ENCODE measurements at regions not wholly inside any gene's neighbourhood (a gene's known extent, or its start where the extent isn't known, plus 50 kb on each side); places are given as distances from the start of the nearest gene placed in this dataset.

GRCh38 chr13:85535316-85536084 is 263.7 kb downstream of the SLITRK6 start:
- no peak for DNase-seq

- DNase-seq = no peak
These were observed 265.3 kb downstream of the SLITRK6 start for GRCh38 chr13:85533911-85534310.

DNA sequence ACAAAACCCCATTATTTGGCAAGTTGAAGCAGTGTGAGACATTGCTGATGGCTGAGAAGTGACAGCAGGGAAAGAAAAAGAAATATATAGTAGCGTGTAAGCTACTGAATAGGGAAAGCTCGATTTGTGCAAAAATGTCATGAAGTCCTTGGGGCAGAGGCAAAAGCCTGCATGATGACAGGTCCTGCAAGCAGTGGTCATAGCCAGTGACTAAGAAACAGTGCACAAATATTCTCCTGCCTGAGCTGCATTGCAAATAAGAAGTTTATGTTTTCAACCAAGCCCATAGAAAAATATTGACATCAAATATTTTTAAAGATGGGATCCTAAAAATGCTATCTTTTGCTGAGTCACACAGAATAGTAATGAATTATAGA is 270.0 kb downstream of the SLITRK6 start:
- no peak for DNase-seq

DNA sequence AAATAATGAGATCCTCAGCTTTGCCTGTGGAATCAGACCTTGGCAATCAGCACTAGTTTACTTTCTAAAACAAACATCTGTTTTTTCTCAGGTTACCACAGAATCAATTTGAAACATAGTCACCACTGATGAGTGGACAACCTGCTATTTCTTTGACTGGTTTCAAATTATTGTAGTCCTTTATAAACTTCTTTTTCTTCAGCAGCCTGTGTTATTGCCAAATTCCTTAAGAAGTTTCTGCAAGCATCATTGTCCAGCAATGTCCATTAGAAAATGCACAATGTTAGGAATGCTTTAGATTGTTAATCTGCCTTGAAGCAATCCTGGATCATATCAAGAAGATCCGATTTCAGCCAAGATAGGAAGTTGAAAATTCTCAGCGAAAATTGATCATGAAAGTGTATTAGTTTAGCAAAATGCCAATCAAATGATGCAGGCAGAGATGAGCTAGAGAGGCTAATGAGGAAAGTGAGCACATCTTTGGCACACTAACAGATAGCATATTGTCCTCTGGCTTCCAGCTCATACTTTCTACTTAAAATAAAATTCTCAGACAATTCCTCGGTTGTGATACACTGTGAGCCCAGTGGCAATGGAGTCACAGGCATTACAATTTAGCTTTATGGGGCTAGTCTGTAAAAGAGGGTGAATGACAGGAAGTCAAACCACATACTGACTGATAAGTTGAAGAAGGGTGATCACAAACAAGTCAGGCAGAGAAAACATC is 270.6 kb downstream of the SLITRK6 start:
- DNase-seq = no peak

GRCh38 chr13:85527316-85527715 is 271.9 kb downstream of the SLITRK6 start:
- DNase-seq = no peak

GRCh38 chr13:85525411-85525810 is 273.8 kb downstream of the SLITRK6 start:
- no peak for DNase-seq

- peak; percentile 59 to 64 for DNase-seq
These were observed 277.6 kb downstream of the SLITRK6 start for GRCh38 chr13:85521657-85522056.

DNA sequence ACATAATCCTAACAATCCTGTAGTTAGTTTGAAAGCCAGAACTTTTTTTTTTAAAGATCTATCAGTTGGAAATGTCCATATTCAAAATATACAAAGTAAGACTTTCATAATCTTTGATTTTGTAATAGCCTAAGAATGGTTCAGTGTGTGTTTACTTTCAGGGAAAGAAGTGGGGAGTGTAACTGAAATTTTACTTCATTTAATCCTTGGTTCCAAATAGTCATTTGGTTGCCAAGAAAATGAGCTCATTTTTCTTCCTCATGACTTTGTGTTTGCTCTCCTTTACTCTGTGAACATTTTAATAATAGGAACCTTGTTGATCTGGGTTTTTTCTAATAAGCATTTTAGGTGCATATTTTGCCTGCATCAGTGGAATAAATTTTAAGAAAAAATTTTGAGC is 278.8 kb downstream of the SLITRK6 start:
- no peak for DNase-seq

DNA sequence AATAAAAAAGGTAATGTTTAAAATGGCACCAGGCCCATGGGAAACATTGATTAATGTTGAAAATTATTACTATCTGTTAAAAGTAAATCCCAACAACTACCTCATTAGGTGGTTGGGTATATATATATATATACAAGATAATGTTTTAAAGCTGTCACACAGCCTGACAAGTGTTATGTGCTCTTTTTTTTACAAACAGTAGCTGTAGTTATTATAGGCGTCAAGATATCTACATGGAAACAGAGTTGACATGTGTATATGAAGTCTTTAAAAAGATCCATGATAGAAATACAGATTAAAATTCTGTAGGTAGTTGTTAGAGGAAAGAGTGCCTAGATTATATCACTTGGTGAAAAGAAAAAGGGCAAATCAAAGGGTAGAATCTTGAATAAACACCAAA is 279.9 kb downstream of the SLITRK6 start:
- no peak for DNase-seq

GRCh38 chr13:85512421-85512820 is 286.8 kb downstream of the SLITRK6 start:
- no peak for DNase-seq

- no peak for DNase-seq
These were observed 289.7 kb downstream of the SLITRK6 start for GRCh38 chr13:85509512-85509911.

DNA sequence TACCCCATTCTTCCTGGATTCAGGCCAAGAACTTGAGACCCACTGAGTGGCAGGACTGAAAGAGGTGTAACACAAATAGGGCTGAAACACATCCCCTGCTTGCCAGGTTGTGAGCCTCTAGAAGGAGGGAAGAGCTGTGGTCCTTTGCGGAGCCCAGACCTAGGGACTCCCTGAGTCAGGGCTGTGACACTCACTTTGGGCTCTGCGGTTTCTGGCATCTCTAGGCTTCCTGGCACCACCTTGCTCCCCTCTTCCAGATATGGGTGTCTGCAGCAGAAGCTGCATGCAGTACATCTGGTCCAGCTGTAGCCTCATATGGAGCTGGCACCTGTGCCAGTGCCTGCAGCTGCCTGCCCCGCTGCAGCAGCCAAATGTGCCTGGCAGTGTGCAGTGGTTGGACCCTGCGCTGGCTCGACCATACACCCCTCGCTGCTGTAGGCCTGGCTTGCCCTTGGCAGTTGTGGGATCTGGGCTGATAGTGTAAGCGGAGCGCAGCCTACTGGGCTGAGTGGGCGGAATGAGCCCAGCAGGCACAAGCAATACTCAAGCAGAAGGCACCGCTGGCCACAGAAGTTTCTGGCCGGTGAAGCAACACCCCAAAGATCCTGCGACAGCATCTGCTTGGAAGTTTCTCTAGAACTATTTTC is 290.4 kb downstream of the SLITRK6 start:
- no peak for DNase-seq

DNA sequence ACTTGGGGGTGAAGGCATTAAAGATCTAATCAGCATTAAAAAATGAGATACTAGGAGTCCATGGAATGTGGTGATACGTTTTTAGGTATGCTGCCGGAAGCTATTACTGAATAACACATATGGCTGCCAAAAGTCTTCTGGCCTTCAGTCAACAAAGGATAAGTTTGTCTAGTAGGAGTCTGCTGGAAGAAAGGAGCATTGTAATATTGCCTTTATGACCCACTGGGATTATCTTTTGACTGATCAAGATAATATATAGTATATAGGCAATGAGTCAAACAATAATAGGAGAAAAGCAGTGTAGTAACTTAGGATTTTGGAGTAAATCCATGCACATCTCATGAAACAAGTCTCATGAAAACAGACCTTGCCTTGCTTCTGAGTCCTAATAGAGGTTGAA is 295.4 kb downstream of the SLITRK6 start:
- DNase-seq = no peak

GRCh38 chr13:85501616-85502015 is 297.6 kb downstream of the SLITRK6 start:
- no peak for DNase-seq

DNA sequence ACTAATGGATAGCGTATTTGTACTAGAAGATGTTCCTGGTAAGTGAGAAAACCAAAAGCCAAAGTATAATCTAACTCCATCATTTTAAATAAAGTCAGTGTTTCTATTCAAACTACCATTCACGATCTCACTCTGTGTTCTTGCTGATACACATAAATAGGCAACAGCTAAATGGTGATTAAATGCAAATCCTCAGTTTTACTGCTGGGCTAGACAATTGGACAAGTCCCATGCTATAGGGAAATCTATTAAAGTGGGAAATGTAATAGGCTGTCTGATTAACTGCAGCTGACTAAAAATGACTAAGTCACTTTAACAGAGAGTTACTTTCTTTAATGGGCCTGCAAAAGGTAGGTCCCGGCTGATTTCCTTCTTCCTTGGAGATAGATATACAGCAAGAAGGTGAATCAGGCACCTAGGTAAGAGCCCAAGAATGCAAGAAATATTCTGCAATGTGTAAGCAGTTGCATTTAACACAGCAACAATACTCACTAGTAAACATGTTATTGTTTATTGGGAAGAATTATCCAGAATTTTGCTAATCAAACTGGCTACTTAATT is 298.4 kb downstream of the SLITRK6 start:
- no peak for DNase-seq

DNA sequence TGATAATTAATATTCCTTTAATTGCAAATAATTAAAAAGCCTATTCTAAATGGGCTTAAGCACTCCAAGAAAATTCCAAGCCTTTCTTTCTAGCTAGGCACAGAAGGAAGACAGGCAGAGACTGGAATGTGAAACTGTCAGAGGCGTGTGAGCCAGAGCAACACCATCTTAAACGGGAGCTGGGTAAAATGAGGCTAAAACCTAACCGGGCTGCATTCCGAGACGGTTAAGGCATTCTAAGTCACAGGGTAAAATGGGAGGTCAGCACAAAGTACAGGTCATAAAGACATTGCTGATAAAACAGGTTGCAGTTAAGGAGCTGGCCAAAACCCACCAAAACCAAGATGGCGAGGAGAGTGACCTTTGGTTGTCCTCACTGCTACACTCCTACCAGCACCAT is 300.4 kb downstream of the SLITRK6 start:
- DNase-seq = no peak

GRCh38 chr13:85497652-85498051 is 301.6 kb downstream of the SLITRK6 start:
- DNase-seq = no peak

GRCh38 chr13:85492283-85492682 is 306.9 kb downstream of the SLITRK6 start:
- no peak for DNase-seq

- DNase-seq = no peak
These were observed 312.6 kb downstream of the SLITRK6 start for GRCh38 chr13:85486663-85487062.

GRCh38 chr13:85473144-85473543 is 326.1 kb downstream of the SLITRK6 start:
- no peak for DNase-seq

DNA sequence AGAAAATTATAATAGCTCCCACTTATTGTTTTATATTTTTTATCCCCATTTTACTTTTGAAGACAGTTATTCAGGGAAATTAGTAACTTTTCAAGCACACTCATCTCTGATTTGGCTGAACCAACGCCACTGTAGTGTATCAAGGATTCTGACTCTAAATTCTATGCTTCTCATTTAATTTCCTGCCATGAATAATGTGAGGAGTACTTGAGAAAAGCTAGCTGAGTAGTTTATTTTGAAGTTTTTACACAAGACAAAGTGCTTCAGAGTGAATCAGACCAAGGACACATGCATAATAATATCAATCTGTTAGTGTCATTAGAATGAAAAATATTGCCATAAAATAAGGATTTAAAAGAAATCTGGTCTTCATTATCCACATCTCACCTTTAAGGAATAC is 329.9 kb downstream of the SLITRK6 start:
- DNase-seq = no peak

GRCh38 chr13:85462792-85463425 is 336.3 kb downstream of the SLITRK6 start:
- DNase-seq = no peak

GRCh38 chr13:85461621-85462020 is 337.6 kb downstream of the SLITRK6 start:
- no peak for DNase-seq
